WTC11 (cell line): ENCODE measurements at regions not wholly inside any gene's neighbourhood (a gene's known extent, or its start where the extent isn't known, plus 50 kb on each side); places are given as distances from the start of the nearest gene placed in this dataset.

Source experiments
- ATAC-seq: fragments of 200-7000 bp; cut with Tn5 transposase; 2 replicates; pipeline ENCODE4 v1.10.0; 2021; ENCODE audit warnings: mild to moderate bottlenecking, moderate library complexity
- CTCF ChIA-PET: fragments of 300-600 bp; sonication (Branson Sonifier 250); formaldehyde crosslinking; loops from one replicate; lab custom pipeline; 2021; ENCODE audit warnings: antibody characterized with exemption; lab: Charles Lee
- POLR2A ChIA-PET: fragments of 350-600 bp; sonication (Branson Sonifier 250); formaldehyde crosslinking; loops from one replicate; lab custom pipeline; 2021; ENCODE audit warnings: antibody characterized with exemption; lab: Charles Lee
- DNase-seq: peaks from one replicate; pipeline ENCODE4 v3.0.0; 2021; ENCODE audit warnings: low spot score
- H3K27ac Mint-ChIP-seq: 2 replicates; pipeline ENCODE4 v1.8.0; 2021; ENCODE audit warnings: mixed read lengths
- H3K27me3 Mint-ChIP-seq: 2 replicates; pipeline ENCODE4 v1.8.0; 2021; ENCODE audit warnings: low read depth, mild to moderate bottlenecking, moderate library complexity, mixed read lengths
- H3K36me3 Mint-ChIP-seq: 2 replicates; pipeline ENCODE4 v1.8.0; 2021; ENCODE audit warnings: mixed read lengths
- H3K4me1 Mint-ChIP-seq: 2 replicates; pipeline ENCODE4 v1.8.0; 2022; ENCODE audit warnings: mixed read lengths
- H3K4me3 Mint-ChIP-seq: 2 replicates; pipeline ENCODE4 v1.8.0; 2021; ENCODE audit warnings: mild to moderate bottlenecking, moderate library complexity, mixed read lengths
- H3K9me3 Mint-ChIP-seq: 2 replicates; pipeline ENCODE4 v1.8.0; 2021; ENCODE audit warnings: mixed read lengths
- ARID4B ChIP-seq: sonication (generic); formaldehyde crosslinking; IDR thresholded peaks from 2 replicates; pipeline ENCODE4 v1.8.0; 2023; ENCODE audit warnings: missing genetic modification reagents, mild to moderate bottlenecking, borderline replicate concordance
- ATF6 ChIP-seq: sonication (generic); formaldehyde crosslinking; IDR thresholded peaks from 2 replicates; pipeline ENCODE4 v1.8.1; 2023; ENCODE audit warnings: mild to moderate bottlenecking, missing genetic modification reagents
- CDX4 ChIP-seq: fragments of 250-450 bp; sonication (Bioruptor Pico); IDR thresholded peaks from 2 replicates; pipeline ENCODE4 v1.9.0; 2021; ENCODE audit warnings: moderate library complexity, mild to moderate bottlenecking, inconsistent platforms, borderline replicate concordance
- E2F5 ChIP-seq: sonication (generic); formaldehyde crosslinking; IDR thresholded peaks from 2 replicates; pipeline ENCODE4 v1.8.1; 2022; ENCODE audit warnings: mild to moderate bottlenecking, moderate library complexity, missing genetic modification reagents
- ETV6 ChIP-seq: sonication (generic); formaldehyde crosslinking; IDR thresholded peaks from 2 replicates; pipeline ENCODE4 v1.8.1; 2022; ENCODE audit warnings: mild to moderate bottlenecking, missing genetic modification reagents
- HMGXB4 ChIP-seq: sonication (generic); formaldehyde crosslinking; IDR thresholded peaks from 2 replicates; pipeline ENCODE4 v1.8.1; 2023; ENCODE audit warnings: mild to moderate bottlenecking, moderate library complexity, missing genetic modification reagents
- IRF1 ChIP-seq: sonication (generic); formaldehyde crosslinking; IDR thresholded peaks from 2 replicates; pipeline ENCODE4 v1.8.0; 2023; ENCODE audit warnings: missing genetic modification reagents
- MAX ChIP-seq: sonication (generic); formaldehyde crosslinking; IDR thresholded peaks from 2 replicates; pipeline ENCODE4 v1.8.0; 2022; ENCODE audit warnings: mild to moderate bottlenecking, missing genetic modification reagents
- MLX ChIP-seq: sonication (generic); formaldehyde crosslinking; IDR thresholded peaks from 2 replicates; pipeline ENCODE4 v1.8.1; 2023; ENCODE audit warnings: mild to moderate bottlenecking, missing genetic modification reagents, moderate library complexity
- NR2C2 ChIP-seq: sonication (generic); formaldehyde crosslinking; IDR thresholded peaks from 2 replicates; pipeline ENCODE4 v1.8.0; 2022; ENCODE audit warnings: mild to moderate bottlenecking, missing genetic modification reagents
- NR3C1 ChIP-seq: sonication (generic); formaldehyde crosslinking; conservative IDR thresholded peaks from 2 replicates; pipeline ENCODE4 v1.8.1; 2023; ENCODE audit warnings: low read depth, mild to moderate bottlenecking, missing genetic modification reagents
- OVOL2 ChIP-seq: fragments of 250-450 bp; sonication (Bioruptor Pico); IDR thresholded peaks from 2 replicates; pipeline ENCODE4 v1.9.0; 2021; ENCODE audit warnings: mild to moderate bottlenecking, borderline replicate concordance
- PRRX2 ChIP-seq: fragments of 250-450 bp; sonication (Bioruptor Pico); IDR thresholded peaks from 2 replicates; pipeline ENCODE4 v1.8.0; 2021; ENCODE audit warnings: mild to moderate bottlenecking
- RELA ChIP-seq: sonication (generic); formaldehyde crosslinking; IDR thresholded peaks from 2 replicates; pipeline ENCODE4 v1.8.1; 2022; ENCODE audit warnings: missing genetic modification reagents, mild to moderate bottlenecking, borderline replicate concordance
- SMAD4 ChIP-seq: sonication (generic); formaldehyde crosslinking; IDR thresholded peaks from 2 replicates; pipeline ENCODE4 v1.8.0; 2022; ENCODE audit warnings: mild to moderate bottlenecking, missing genetic modification reagents
- TP53 ChIP-seq: sonication (generic); formaldehyde crosslinking; IDR thresholded peaks from 2 replicates; pipeline ENCODE4 v1.8.1; 2023; ENCODE audit warnings: mild to moderate bottlenecking, missing genetic modification reagents
- USF1 ChIP-seq: sonication (generic); formaldehyde crosslinking; IDR thresholded peaks from 2 replicates; pipeline ENCODE4 v1.8.0; 2022; ENCODE audit warnings: mild to moderate bottlenecking, missing genetic modification reagents
- ZNF232 ChIP-seq: sonication (generic); formaldehyde crosslinking; IDR thresholded peaks from 2 replicates; pipeline ENCODE4 v1.8.0; 2022; ENCODE audit warnings: mild to moderate bottlenecking, missing genetic modification reagents
- ZNF423 ChIP-seq: fragments of 250-450 bp; sonication (Bioruptor Pico); IDR thresholded peaks from 2 replicates; pipeline ENCODE4 v2.1.2; 2022; ENCODE audit warnings: mild to moderate bottlenecking, moderate library complexity
- ZSCAN18 ChIP-seq: fragments of 250-450 bp; sonication (Bioruptor Pico); IDR thresholded peaks from 2 replicates; pipeline ENCODE4 v2.1.2; 2022; ENCODE audit warnings: mild to moderate bottlenecking, moderate library complexity

- peak; percentile 35; the same call in 1 of the 2 replicates for TF ChIP-seq USF1 (CRISPR knock-in tag)
- no peak for TF ChIP-seq IRF1 (CRISPR knock-in tag)
- no peak for TF ChIP-seq ZSCAN18
- TF ChIP-seq ZNF423 (CRISPR knock-in tag): no peak
- TF ChIP-seq RELA (CRISPR knock-in tag): no peak
- no peak for TF ChIP-seq OVOL2 (CRISPR knock-in tag)
- TF ChIP-seq CDX4 (CRISPR knock-in tag): no peak
- TF ChIP-seq HMGXB4 (CRISPR knock-in tag): peak; percentile 19; the same call in 1 of the 2 replicates
- no peak for TF ChIP-seq NR2C2 (CRISPR knock-in tag)
These were observed 133.5 kb downstream of the GADD45G start (continued) for GRCh38 chr9:89738137-89738932.

GRCh38 chr9:89739511-89739910 lies 134.7 kb downstream of the GADD45G start:
- no peak for ATAC-seq
- DNase-seq: no peak
- no peaks in the 10 kb centered on the region for H3K9me3 Mint-ChIP-seq
- H3K36me3 Mint-ChIP-seq: no peaks in the 10 kb centered on the region
- H3K4me1 Mint-ChIP-seq: peaks cover 30% of the 10 kb centered on the region
- ChIA-PET POLR2A (no interaction called here), CTCF (interaction anchor here (1.2 to 3.3 kb wide), 5 partner anchors 11 to 146 kb away, joined by 4 to 28 read pairs (median 4); no protein-coding TSS in a partner anchor)
- no peak overlapping the region for H3K27ac Mint-ChIP-seq
- no peak overlapping the region for H3K4me3 Mint-ChIP-seq
- no peaks in the 10 kb centered on the region for H3K27me3 Mint-ChIP-seq
- TF ChIP-seq TP53 (CRISPR knock-in tag) (no peak), MLX (CRISPR knock-in tag) (no peak), ZNF232 (CRISPR knock-in tag) (no peak), MAX (no peak), ARID4B (CRISPR knock-in tag) (no peak), USF1 (CRISPR knock-in tag) (no peak), ETV6 (no peak), E2F5 (CRISPR knock-in tag) (no peak), SMAD4 (no peak), ZNF423 (CRISPR knock-in tag) (no peak), PRRX2 (CRISPR knock-in tag) (no peak), ATF6 (CRISPR knock-in tag) (no peak), NR3C1 (no peak)
